C4-2B (cell line): ENCODE measurements at regions not wholly inside any gene's neighbourhood (a gene's known extent, or its start where the extent isn't known, plus 50 kb on each side); places are given as distances from the start of the nearest gene placed in this dataset.

Source experiments
- ZFX ChIP-seq: fragments of 450-650 bp; IDR thresholded peaks from 2 replicates; pipeline ENCODE4 v1.6.1; 2017
- TF ChIP-seq, protein P1 (sequence below): fragments of 450-650 bp; conservative IDR thresholded peaks from 2 replicates; pipeline ENCODE4 v1.5.1; 2017; ENCODE audit warnings: mild to moderate bottlenecking

DNA sequence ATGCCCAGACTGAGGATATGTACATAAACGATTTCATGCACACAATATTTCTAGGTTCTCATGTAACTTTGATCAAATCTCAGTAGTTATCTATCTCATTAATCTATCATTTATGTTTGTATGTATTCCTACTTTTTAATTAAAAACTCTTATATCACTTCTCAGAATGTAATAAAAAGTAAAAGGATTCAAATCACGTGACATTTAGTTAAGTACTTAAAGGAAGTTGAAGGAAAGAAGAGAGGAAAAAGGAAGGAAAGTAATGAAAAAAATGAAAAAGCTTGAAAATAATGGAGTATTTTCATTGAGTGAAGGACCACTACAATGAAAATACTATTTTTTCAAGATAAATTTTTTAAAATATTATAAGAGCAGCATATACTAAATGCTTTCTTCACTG, 535.3 kb downstream of the PRDM9 start:
- TF ChIP-seq, protein P1, sequence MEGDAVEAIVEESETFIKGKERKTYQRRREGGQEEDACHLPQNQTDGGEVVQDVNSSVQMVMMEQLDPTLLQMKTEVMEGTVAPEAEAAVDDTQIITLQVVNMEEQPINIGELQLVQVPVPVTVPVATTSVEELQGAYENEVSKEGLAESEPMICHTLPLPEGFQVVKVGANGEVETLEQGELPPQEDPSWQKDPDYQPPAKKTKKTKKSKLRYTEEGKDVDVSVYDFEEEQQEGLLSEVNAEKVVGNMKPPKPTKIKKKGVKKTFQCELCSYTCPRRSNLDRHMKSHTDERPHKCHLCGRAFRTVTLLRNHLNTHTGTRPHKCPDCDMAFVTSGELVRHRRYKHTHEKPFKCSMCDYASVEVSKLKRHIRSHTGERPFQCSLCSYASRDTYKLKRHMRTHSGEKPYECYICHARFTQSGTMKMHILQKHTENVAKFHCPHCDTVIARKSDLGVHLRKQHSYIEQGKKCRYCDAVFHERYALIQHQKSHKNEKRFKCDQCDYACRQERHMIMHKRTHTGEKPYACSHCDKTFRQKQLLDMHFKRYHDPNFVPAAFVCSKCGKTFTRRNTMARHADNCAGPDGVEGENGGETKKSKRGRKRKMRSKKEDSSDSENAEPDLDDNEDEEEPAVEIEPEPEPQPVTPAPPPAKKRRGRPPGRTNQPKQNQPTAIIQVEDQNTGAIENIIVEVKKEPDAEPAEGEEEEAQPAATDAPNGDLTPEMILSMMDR = no peak
- TF ChIP-seq ZFX = no peak
